Astrocyte (in vitro differentiated cells and primary cell): ENCODE measurements at regions not wholly inside any gene's neighbourhood (a gene's known extent, or its start where the extent isn't known, plus 50 kb on each side); places are given as distances from the start of the nearest gene placed in this dataset.

Experiments used
- DNase-seq: peaks from one replicate; pipeline ENCODE4 v3.0.0-alpha.2; 2010; ENCODE audit warnings: low read depth
- FAIRE-seq: peaks from 2 replicates; lab custom pipeline; 2011; peaks lifted over from hg19 to GRCh38; lab: Jason Lieb, UNC
- H2AFZ ChIP-seq: 2 replicates; pipeline ENCODE4 v1.6.0; 2012; ENCODE audit warnings: low read depth, low read length, inconsistent platforms
- H3K27ac ChIP-seq: 2 replicates; pipeline ENCODE4 v1.5.1; 2011; ENCODE audit warnings: low read depth, low read length, inconsistent platforms
- H3K27me3 ChIP-seq: 2 replicates; pipeline ENCODE4 v1.6.0; 2011; ENCODE audit warnings: low read length, inconsistent platforms; ENCODE audit not compliant: insufficient read depth
- H3K36me3 ChIP-seq: 2 replicates; pipeline ENCODE4 v1.5.1; 2011; ENCODE audit warnings: low read length, inconsistent platforms; ENCODE audit not compliant: insufficient read depth
- H3K4me1 ChIP-seq: 2 replicates; pipeline ENCODE4 v1.5.1; 2011; ENCODE audit warnings: low read length, inconsistent platforms; ENCODE audit not compliant: insufficient read depth
- H3K4me2 ChIP-seq: 2 replicates; pipeline ENCODE4 v1.6.0; 2012; ENCODE audit warnings: low read length, inconsistent platforms
- H3K4me3 ChIP-seq: 2 replicates; pipeline ENCODE4 v1.5.1; 2011; ENCODE audit warnings: low read depth, mild to moderate bottlenecking, low read length, inconsistent platforms; ENCODE audit not compliant: insufficient read depth
- H3K79me2 ChIP-seq: 2 replicates; pipeline ENCODE4 v1.6.0; 2012; ENCODE audit warnings: mild to moderate bottlenecking, low read length, inconsistent platforms; ENCODE audit not compliant: insufficient read depth
- H3K9ac ChIP-seq: 2 replicates; pipeline ENCODE4 v1.6.0; 2012; ENCODE audit warnings: mild to moderate bottlenecking, low read length, inconsistent platforms
- H3K9me3 ChIP-seq: 2 replicates; pipeline ENCODE4 v1.5.1; 2012; ENCODE audit warnings: low read depth, mild to moderate bottlenecking, low read length, inconsistent platforms; ENCODE audit not compliant: insufficient read depth
- H4K20me1 ChIP-seq: 2 replicates; pipeline ENCODE4 v1.6.0; 2012; ENCODE audit warnings: low read length, inconsistent platforms; ENCODE audit not compliant: insufficient read depth
- H3K27ac Mint-ChIP-seq: one replicate; pipeline ENCODE4 v1.8.0; 2021; ENCODE audit warnings: mild to moderate bottlenecking, mixed read lengths; ENCODE audit not compliant: unreplicated experiment
- H3K27me3 Mint-ChIP-seq: one replicate; pipeline ENCODE4 v1.8.0; 2021; ENCODE audit warnings: low read depth, mixed read lengths; ENCODE audit not compliant: unreplicated experiment
- H3K36me3 Mint-ChIP-seq: one replicate; pipeline ENCODE4 v1.8.0; 2021; ENCODE audit warnings: low read depth, mixed read lengths; ENCODE audit not compliant: unreplicated experiment
- H3K4me1 Mint-ChIP-seq: one replicate; pipeline ENCODE4 v1.8.0; 2021; ENCODE audit warnings: low read depth, mixed read lengths; ENCODE audit not compliant: unreplicated experiment
- H3K4me3 Mint-ChIP-seq: one replicate; pipeline ENCODE4 v1.8.0; 2021; ENCODE audit warnings: mild to moderate bottlenecking, moderate library complexity, mixed read lengths; ENCODE audit not compliant: unreplicated experiment
- H3K9me3 Mint-ChIP-seq: one replicate; pipeline ENCODE4 v1.8.0; 2021; ENCODE audit warnings: mild to moderate bottlenecking, mixed read lengths; ENCODE audit not compliant: unreplicated experiment
- EZH2 ChIP-seq: IDR thresholded peaks from 2 replicates; pipeline ENCODE4 v1.6.1; 2012; ENCODE audit warnings: mild to moderate bottlenecking, low read length, inconsistent platforms; ENCODE audit not compliant: insufficient read depth
- TF ChIP-seq, protein P1 (sequence below): IDR thresholded peaks from 2 replicates; pipeline ENCODE4 v1.5.1; 2011; ENCODE audit warnings: low read depth, mild to moderate bottlenecking, inconsistent platforms, low read length, moderate library complexity; ENCODE audit not compliant: insufficient read depth

- Mint-ChIP-seq H3K27me3 (peaks cover 53% of the 10 kb centered on the region), H3K27ac (no peak overlapping the region), H3K4me3 (no peak overlapping the region), H3K4me1 (peaks cover 24% of the 10 kb centered on the region), H3K9me3 (peaks cover 6% of the 10 kb centered on the region), H3K36me3 (no peaks in the 10 kb centered on the region)
- Histone ChIP-seq H3K79me2 (no peaks in the 10 kb centered on the region), H3K4me1 (peaks cover 29% of the 10 kb centered on the region), H3K4me3 (no peak overlapping the region), H3K27me3 (peaks cover 18% of the 10 kb centered on the region), H3K27ac (no peak overlapping the region), H3K9me3 (no peaks in the 10 kb centered on the region), H3K36me3 (no peaks in the 10 kb centered on the region), H3K4me2 (peak overlapping the region; percentile 70), H2AFZ (no peak overlapping the region), H3K9ac (no peak overlapping the region), H4K20me1 (no peaks in the 10 kb centered on the region)
- DNase-seq (no peak), FAIRE-seq (no peak)
- TF ChIP-seq, protein P1, sequence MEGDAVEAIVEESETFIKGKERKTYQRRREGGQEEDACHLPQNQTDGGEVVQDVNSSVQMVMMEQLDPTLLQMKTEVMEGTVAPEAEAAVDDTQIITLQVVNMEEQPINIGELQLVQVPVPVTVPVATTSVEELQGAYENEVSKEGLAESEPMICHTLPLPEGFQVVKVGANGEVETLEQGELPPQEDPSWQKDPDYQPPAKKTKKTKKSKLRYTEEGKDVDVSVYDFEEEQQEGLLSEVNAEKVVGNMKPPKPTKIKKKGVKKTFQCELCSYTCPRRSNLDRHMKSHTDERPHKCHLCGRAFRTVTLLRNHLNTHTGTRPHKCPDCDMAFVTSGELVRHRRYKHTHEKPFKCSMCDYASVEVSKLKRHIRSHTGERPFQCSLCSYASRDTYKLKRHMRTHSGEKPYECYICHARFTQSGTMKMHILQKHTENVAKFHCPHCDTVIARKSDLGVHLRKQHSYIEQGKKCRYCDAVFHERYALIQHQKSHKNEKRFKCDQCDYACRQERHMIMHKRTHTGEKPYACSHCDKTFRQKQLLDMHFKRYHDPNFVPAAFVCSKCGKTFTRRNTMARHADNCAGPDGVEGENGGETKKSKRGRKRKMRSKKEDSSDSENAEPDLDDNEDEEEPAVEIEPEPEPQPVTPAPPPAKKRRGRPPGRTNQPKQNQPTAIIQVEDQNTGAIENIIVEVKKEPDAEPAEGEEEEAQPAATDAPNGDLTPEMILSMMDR: no peak
- TF ChIP-seq EZH2: no peak
These were observed 423.2 kb downstream of the RPS24 start for GRCh38 chr10:78456649-78457400.

- Mint-ChIP-seq H3K4me1 (peaks cover 27% of the 10 kb centered on the region), H3K36me3 (no peaks in the 10 kb centered on the region), H3K4me3 (no peak overlapping the region), H3K27ac (no peak overlapping the region), H3K9me3 (peaks cover 3% of the 10 kb centered on the region), H3K27me3 (peaks cover 44% of the 10 kb centered on the region)
- no peak overlapping the region for H2AFZ ChIP-seq
- peak overlapping the region; percentile 72 for H3K27ac ChIP-seq
- H3K9me3 ChIP-seq: no peaks in the 10 kb centered on the region
- DNase-seq (peak; percentile 97), FAIRE-seq (peak; percentile 87)
- H3K4me2 ChIP-seq: peak overlapping the region; percentile 70
- peaks cover 16% of the 10 kb centered on the region for H3K27me3 ChIP-seq
- H3K9ac ChIP-seq: peak overlapping the region; percentile 49
- no peaks in the 10 kb centered on the region for H3K79me2 ChIP-seq
- H4K20me1 ChIP-seq: no peaks in the 10 kb centered on the region
- no peak for TF ChIP-seq EZH2
- TF ChIP-seq, protein P1: no peak
- H3K36me3 ChIP-seq: no peaks in the 10 kb centered on the region
- H3K4me1 ChIP-seq: peaks cover 29% of the 10 kb centered on the region
- no peak overlapping the region for H3K4me3 ChIP-seq
These were observed 424.3 kb downstream of the RPS24 start for GRCh38 chr10:78457804-78458482.
